HG03460 (cell line): ENCODE measurements at regions not wholly inside any gene's neighbourhood (a gene's known extent, or its start where the extent isn't known, plus 50 kb on each side); places are given as distances from the start of the nearest gene placed in this dataset.
"Not testable (repeated sequence)": the region's sequence is repeated elsewhere in the genome, so short reads cannot be mapped to it uniquely, and the experiment has no call there.

Source experiments
- ATAC-seq: cut with Tn5 transposase; IDR thresholded peaks from one replicate; pipeline ENCODE4 v1.9.1; 2021; ENCODE audit not compliant: unreplicated experiment

GRCh38 chr9:29039258-29039657, 1466.0 kb upstream of the C9orf72 start:
- ATAC-seq, result no peak

GRCh38 chr9:29043072-29043471, 1469.8 kb upstream of the C9orf72 start:
- ATAC-seq, result no peak

DNA sequence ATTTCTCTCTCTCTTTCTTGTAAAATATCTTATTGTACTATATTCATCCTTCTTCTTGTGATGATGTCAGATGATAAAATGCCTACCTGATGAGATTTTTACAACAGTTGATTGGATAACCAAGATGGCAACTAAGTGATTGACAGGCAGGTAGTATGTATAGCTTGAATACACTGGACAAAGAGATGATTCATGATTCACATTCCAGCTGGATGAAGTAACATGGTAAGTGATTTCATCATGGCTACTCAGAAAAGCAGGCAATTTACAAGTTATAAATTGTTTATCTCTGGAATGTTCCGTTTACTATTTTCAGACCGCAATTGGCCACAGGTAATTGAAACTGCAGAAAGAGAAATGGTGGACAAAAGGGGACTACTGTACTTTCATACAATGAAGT, 1471.7 kb upstream of the C9orf72 start:
- ATAC-seq, result no peak

- ATAC-seq, result no peak
Observed at GRCh38 chr9:29060041-29060440, 1486.8 kb upstream of the C9orf72 start.

DNA sequence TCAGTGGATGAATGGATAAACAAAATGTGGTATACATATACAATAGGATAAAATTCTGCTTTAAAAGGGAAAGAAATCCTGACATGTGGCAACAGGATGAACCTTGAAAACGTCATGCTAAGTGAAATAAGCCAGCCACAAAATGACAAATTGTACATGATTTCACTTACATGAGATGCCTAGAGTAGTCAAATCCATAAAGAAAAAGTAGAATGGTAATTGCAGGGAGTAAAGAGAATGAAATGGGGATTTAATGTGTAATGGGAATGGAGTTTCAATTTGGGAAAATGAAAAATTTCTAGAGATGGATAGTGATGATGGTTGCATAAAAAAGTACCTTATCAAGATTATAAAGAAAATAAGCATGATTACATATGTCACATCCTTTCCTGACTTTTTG, 1489.2 kb upstream of the C9orf72 start:
- ATAC-seq, result no peak

GRCh38 chr9:29063031-29063430, 1489.8 kb upstream of the C9orf72 start:
- ATAC-seq, result no peak

GRCh38 chr9:29066141-29066640, 1492.9 kb upstream of the C9orf72 start:
- ATAC-seq, result no peak

GRCh38 chr9:29068461-29068860, 1495.2 kb upstream of the C9orf72 start:
- ATAC-seq, result no peak

- ATAC-seq, result no peak
Observed at GRCh38 chr9:29069376-29069775, 1496.1 kb upstream of the C9orf72 start.

DNA sequence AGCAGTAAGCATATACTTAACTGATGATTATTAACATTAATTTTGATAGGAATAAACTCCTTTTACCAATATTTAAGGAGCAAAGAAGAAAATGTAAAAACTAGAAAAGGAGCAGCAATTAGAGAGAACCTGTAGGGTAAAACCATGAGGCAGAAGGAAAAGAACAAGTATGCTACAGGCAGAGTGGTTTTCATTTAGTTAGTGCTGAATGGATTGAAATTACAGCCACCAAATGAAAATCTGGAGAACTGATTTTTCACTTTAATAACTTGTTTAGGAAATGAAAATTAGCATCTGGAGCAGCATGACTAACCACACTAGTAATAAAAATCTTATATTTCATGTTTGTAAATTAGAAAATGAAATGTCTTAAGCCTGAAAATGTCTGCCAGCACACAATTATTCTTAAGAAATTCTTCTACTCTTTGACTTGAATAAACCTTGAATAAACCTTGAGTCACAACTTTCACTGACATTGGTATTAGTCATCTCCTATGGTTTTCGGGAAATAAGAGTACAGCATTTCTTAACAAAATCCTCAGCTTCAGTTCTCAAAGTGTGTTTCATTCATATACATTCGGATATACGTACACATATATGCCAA, 1504.9 kb upstream of the C9orf72 start:
- no peak for ATAC-seq

GRCh38 chr9:29100762-29101161, 1527.5 kb upstream of the C9orf72 start:
- no peak for ATAC-seq

DNA sequence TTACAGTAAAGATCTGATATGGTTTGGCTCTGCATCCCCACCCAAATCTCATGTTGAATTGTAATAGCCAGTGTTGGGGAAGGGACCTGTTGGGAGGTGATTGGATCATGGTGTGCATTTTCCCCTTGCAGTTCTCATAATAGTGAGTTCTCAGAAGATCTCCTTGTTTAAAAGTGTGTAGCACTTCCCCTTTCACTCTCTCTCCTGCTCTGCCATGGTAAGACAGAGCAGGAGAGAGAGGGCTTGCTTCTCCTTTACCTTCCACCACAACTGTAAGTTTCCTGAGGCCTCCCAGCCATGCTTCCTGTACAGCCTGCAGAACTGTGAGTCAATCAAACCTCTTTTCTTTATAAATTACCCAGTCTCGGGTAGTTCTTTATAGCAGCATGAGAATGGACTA, 1530.9 kb upstream of the C9orf72 start:
- not testable (repeated sequence) for ATAC-seq

DNA sequence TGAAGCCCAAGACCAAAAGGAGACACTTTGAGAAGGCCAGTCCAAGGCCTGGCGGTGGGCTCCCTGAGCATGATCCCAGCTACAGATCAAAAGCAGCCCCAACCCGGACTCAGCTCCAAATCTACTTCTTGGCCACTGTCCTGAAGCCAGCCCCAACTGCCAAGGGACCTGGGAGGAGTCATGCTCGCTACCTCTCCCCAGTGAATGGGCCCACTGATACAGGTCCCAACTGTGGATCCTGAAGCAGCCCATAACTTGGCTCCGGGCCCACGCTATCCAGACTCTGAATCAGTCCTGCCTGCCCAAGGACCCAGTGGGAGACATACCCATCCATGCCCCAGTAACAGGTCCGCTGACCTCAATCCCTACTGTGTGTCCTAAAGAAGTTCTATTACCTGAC, 1545.3 kb upstream of the C9orf72 start:
- ATAC-seq, result no peak

DNA sequence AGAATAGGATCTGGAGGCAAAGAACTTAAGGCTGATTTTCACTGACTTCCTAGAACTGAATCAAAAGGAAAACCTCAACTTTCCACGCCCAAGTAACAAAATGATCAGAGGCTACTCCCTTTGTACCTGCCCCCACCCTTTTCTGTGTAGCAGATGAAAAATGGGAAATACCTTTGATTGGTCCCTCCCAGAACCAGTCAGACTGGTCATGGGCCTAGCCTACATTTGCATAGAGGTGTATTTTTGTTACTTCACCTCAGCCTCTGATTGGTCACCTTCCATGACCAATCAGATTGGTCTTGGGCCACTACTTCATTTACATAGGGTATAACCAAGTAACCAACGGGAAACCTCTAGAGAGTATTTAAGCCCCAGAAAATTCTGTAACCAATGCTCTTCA, 1553.5 kb upstream of the C9orf72 start:
- no peak for ATAC-seq

DNA sequence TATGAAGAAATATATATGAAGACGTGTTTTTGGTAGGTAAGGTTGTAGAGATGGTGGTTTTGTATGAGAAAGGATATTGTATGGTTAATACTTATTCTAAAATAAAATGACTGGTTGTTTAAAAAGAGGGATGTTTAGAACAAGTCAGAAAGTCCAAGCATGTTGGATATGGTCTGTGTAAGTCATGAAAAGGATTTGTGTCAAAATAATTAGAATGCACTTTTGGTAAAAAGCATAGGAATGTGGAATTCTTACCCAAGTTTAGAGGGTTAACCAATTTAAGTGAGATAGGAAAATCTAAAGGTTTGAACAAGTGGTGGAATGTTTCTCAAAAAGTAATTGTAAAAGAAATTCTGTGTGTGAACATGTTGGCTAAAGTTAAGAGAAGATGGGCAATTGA, 1556.5 kb upstream of the C9orf72 start:
- no peak for ATAC-seq

GRCh38 chr9:29144476-29144875, 1571.2 kb upstream of the C9orf72 start:
- no peak for ATAC-seq

DNA sequence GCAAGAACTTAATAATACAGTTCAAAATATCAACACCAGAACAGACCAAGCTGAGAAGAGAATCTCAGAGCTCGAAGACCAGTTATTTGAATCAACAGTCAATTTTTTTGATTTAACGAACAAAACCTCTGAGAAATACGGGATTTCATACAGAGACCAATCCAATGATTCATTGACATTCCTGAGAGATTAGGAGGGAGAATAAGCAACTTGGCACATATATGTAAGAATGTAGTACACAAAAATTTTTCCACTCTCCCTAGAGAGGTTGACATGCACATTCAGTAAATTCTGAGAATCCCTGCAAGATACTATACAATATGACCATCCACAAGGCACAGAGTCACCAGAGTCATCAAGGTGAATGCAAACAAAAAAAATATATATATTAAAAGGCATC, 1577.3 kb upstream of the C9orf72 start:
- ATAC-seq, result no peak

GRCh38 chr9:29160763-29161353, 1587.6 kb upstream of the C9orf72 start:
- ATAC-seq, result no peak

GRCh38 chr9:29174136-29174535, 1600.9 kb upstream of the C9orf72 start:
- ATAC-seq, result no peak

- ATAC-seq, result no peak
Observed at GRCh38 chr9:29176231-29176630, 1603.0 kb upstream of the C9orf72 start.

DNA sequence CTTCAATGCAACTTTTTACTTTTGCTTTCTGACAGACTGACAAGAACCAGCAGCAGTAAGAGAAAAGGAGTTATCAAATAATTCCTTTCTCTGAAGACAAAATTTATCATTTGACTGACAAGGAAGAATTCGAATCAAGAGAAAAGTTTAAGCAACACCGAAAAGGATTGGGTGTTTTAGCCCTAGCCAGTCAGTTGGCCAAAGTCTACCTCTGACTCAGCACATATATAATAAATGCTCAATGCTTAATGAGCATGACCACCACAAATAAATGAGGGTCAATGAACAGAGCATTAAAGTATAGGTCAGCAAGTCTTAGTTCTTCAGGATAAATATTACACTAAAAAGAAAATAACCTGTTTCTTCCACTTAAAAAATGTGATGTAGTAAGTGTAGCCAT, 1603.5 kb upstream of the C9orf72 start:
- ATAC-seq, result no peak

- no peak for ATAC-seq
Observed at GRCh38 chr9:29183971-29184370, 1610.7 kb upstream of the C9orf72 start.

GRCh38 chr9:29188771-29189170, 1615.5 kb upstream of the C9orf72 start:
- ATAC-seq, result not testable (repeated sequence)
